OCI-LY7 (cell line): ENCODE measurements at regions not wholly inside any gene's neighbourhood (a gene's known extent, or its start where the extent isn't known, plus 50 kb on each side); places are given as distances from the start of the nearest gene placed in this dataset.

Experiments
- BruUV-seq: library from RNA; stranded (reverse); fragments of 400-500 nt; replicated peaks from 2 replicates; lab custom pipeline; 2021; lab: Mats Ljungman, UMichigan
- CTCF ChIA-PET: fragments of 300-600 bp; sonication (Branson Sonifier 250); formaldehyde crosslinking; loops from one replicate; lab custom pipeline; 2022; ENCODE audit warnings: antibody characterized with exemption; ENCODE audit not compliant: unreplicated experiment; lab: Charles Lee
- POLR2A ChIA-PET: fragments of 300-600 bp; sonication (Branson Sonifier 250); formaldehyde crosslinking; loops from one replicate; lab custom pipeline; 2022; ENCODE audit warnings: antibody characterized with exemption; lab: Charles Lee
- DNase-seq: peaks from one replicate; pipeline ENCODE4 v3.0.0-alpha.2; 2015; ENCODE audit warnings: low spot score
- H2AFZ ChIP-seq: fragments of 200-600 bp; sonication (generic), shearing (Covaris generic); 2 replicates; pipeline ENCODE4 v1.6.1; 2014; ENCODE audit warnings: mild to moderate bottlenecking, antibody characterized with exemption, low read length, moderate library complexity
- H3K27ac ChIP-seq: fragments of 200-600 bp; sonication (generic); 2 replicates; pipeline ENCODE4 v1.5.1; 2014; ENCODE audit warnings: mixed run types, low read depth, mild to moderate bottlenecking, moderate library complexity, low read length, inconsistent platforms; ENCODE audit not compliant: poor library complexity, severe bottlenecking
- H3K36me3 ChIP-seq: fragments of 200-600 bp; sonication (generic); 2 replicates; pipeline ENCODE4 v1.6.1; 2014; ENCODE audit warnings: mild to moderate bottlenecking, antibody characterized with exemption, low read length, moderate library complexity, mixed read lengths; ENCODE audit not compliant: insufficient read depth
- H3K4me1 ChIP-seq: fragments of 200-600 bp; sonication (generic); 2 replicates; pipeline ENCODE4 v1.5.1; 2014; ENCODE audit warnings: mild to moderate bottlenecking, low read length; ENCODE audit not compliant: insufficient read depth, poor library complexity, severe bottlenecking
- H3K4me2 ChIP-seq: fragments of 200-600 bp; sonication (generic); 2 replicates; pipeline ENCODE4 v1.6.1; 2014; ENCODE audit warnings: mild to moderate bottlenecking, low read length
- H3K4me3 ChIP-seq: fragments of 200-600 bp; sonication (generic); 2 replicates; pipeline ENCODE4 v1.5.1; 2014; ENCODE audit warnings: mild to moderate bottlenecking, low read depth, low read length; ENCODE audit not compliant: poor library complexity, severe bottlenecking
- H3K79me2 ChIP-seq: fragments of 200-600 bp; sonication (generic); 2 replicates; pipeline ENCODE4 v1.6.1; 2016; ENCODE audit warnings: low read depth, mild to moderate bottlenecking, low read length, moderate library complexity, mixed read lengths; ENCODE audit not compliant: insufficient read depth
- H3K9me2 ChIP-seq: fragments of 200-600 bp; sonication (generic); 2 replicates; pipeline ENCODE4 v1.6.1; 2016; ENCODE audit warnings: mild to moderate bottlenecking, low read length, mixed read lengths; ENCODE audit not compliant: insufficient read depth
- H3K9me3 ChIP-seq: fragments of 200-600 bp; sonication (generic); 2 replicates; pipeline ENCODE4 v1.6.1; 2014; ENCODE audit warnings: mild to moderate bottlenecking, mixed run types, low read length, mixed read lengths
- H4K20me1 ChIP-seq: fragments of 200-600 bp; sonication (generic); 2 replicates; pipeline ENCODE4 v1.6.1; 2014; ENCODE audit warnings: mild to moderate bottlenecking, antibody characterized with exemption, low read length, moderate library complexity, mixed read lengths; ENCODE audit not compliant: insufficient read depth
- EZH2phosphoT487 ChIP-seq: fragments of 200-600 bp; sonication (generic); IDR thresholded peaks from 2 replicates; pipeline ENCODE4 v1.6.1; 2018; ENCODE audit warnings: low read depth, borderline replicate concordance, mild to moderate bottlenecking, mixed run types, antibody characterized with exemption, low read length, moderate library complexity, mixed read lengths
- intact Hi-C: fragments of 100-400 bp; cut with micrococcal nuclease; formaldehyde crosslinking; loops from one replicate; pipeline ENCODE4 v1.10.0; 2022; ENCODE audit not compliant: unreplicated experiment
- TF ChIP-seq, protein P1 (sequence below): fragments of 200-600 bp; sonication (generic); conservative IDR thresholded peaks from 2 replicates; pipeline ENCODE4 v1.5.1; 2014; ENCODE audit warnings: mild to moderate bottlenecking, antibody characterized with exemption, low read length, moderate library complexity, mixed read lengths

DNA sequence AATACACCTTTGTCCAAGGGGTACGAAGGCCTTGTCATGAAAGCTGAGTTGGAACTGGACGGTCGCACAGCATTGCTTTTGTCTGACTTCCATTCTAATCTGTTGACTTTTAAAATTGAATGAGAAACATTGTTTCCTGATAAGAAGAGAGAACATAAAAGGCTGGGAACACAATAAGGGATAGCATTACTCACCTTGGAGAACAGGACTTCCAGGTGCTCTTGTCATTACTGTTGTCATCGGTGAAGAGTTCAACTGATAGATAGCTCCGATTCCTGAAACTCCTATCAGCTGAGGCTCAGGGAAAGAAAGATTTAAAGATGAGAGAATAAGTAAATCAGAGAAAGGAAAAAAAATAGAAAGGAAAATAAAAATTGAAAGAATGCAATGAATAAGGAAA lies 351.1 kb downstream of the KCNJ2 start:
- no peak overlapping the region for H3K4me3 ChIP-seq
- no peak overlapping the region for H3K4me2 ChIP-seq
- no peaks in the 10 kb centered on the region for H3K9me3 ChIP-seq
- no peaks in the 10 kb centered on the region for H4K20me1 ChIP-seq
- no peaks in the 10 kb centered on the region for H3K4me1 ChIP-seq
- H2AFZ ChIP-seq, result no peak overlapping the region
- no peaks in the 10 kb centered on the region; the same call in 1 of the 2 replicates for H3K9me2 ChIP-seq
- intact Hi-C loops, result no loop called here
- POLR2A ChIA-PET, result no interaction called here
- no peaks in the 10 kb centered on the region for H3K79me2 ChIP-seq
- BruUV-seq, result no TSS peak
- CTCF ChIA-PET, result no interaction called here
- no peak overlapping the region for H3K27ac ChIP-seq
- TF ChIP-seq, protein P1, sequence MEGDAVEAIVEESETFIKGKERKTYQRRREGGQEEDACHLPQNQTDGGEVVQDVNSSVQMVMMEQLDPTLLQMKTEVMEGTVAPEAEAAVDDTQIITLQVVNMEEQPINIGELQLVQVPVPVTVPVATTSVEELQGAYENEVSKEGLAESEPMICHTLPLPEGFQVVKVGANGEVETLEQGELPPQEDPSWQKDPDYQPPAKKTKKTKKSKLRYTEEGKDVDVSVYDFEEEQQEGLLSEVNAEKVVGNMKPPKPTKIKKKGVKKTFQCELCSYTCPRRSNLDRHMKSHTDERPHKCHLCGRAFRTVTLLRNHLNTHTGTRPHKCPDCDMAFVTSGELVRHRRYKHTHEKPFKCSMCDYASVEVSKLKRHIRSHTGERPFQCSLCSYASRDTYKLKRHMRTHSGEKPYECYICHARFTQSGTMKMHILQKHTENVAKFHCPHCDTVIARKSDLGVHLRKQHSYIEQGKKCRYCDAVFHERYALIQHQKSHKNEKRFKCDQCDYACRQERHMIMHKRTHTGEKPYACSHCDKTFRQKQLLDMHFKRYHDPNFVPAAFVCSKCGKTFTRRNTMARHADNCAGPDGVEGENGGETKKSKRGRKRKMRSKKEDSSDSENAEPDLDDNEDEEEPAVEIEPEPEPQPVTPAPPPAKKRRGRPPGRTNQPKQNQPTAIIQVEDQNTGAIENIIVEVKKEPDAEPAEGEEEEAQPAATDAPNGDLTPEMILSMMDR, result no peak
- TF ChIP-seq EZH2phosphoT487, result no peak
- no peak for DNase-seq
- no peaks in the 10 kb centered on the region for H3K36me3 ChIP-seq

DNA sequence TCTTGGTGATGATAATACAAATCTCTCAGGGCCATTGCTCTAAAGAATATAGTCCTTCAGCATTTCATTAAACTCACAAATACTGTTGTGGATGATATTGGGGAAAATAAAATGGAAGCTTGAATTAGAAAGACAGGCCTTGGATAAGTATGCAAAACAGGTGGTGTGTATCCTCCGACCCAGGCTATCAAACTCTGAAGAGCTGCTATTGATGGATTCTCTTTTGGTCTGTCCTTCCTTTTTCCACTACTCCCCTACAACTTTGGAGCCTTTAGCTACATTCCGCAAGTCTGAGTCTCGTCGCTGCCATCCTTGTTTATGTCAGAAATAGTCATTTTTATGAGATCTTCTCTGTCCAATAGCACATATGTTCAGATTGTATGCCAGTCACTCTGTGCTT lies 351.6 kb downstream of the KCNJ2 start:
- BruUV-seq, result no TSS peak
- no peaks in the 10 kb centered on the region for H3K9me3 ChIP-seq
- no peak overlapping the region for H3K4me2 ChIP-seq
- no peak overlapping the region for H3K27ac ChIP-seq
- no peak overlapping the region for H2AFZ ChIP-seq
- no peaks in the 10 kb centered on the region; the same call in 1 of the 2 replicates for H3K9me2 ChIP-seq
- POLR2A ChIA-PET, result interaction anchor here (0.5 kb wide), 1 partner anchor 1238 kb away, joined by 5 read pairs; no protein-coding TSS in a partner anchor
- intact Hi-C loops, result no loop called here
- no peaks in the 10 kb centered on the region for H3K79me2 ChIP-seq
- no peaks in the 10 kb centered on the region for H4K20me1 ChIP-seq
- CTCF ChIA-PET, result no interaction called here
- H3K4me1 ChIP-seq, result no peaks in the 10 kb centered on the region
- no peak overlapping the region for H3K4me3 ChIP-seq
- H3K36me3 ChIP-seq, result no peaks in the 10 kb centered on the region
- DNase-seq, result no peak
- no peak for TF ChIP-seq EZH2phosphoT487
- TF ChIP-seq, protein P1, result no peak

DNA sequence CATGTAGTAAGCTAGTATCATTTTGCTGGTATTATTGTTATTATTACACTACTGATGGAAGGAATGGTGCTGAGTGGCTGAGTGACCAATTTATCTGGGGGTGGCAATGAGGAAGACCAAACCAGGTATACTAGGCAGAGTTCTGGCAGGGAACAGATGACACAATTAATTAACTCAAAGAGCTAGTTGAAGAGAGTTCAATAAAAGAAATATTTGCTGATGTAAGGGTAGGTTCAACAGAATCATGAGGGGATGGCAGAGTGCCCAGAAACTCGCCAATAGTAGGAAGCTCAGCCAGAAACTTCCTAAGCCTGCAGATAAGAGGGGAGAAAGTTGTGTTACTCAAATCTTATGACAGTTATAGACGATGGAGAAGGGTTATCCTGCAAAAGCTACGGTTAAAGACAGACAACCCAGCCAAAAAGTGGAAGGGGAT lies 352.5 kb downstream of the KCNJ2 start:
- ChIA-PET CTCF (no interaction called here), POLR2A (interaction anchor here (0.5 to 0.6 kb wide), 2 partner anchors 188 to 1237 kb away, joined by 3 to 5 read pairs; no protein-coding TSS in a partner anchor)
- no peak overlapping the region for H3K4me2 ChIP-seq
- H3K9me3 ChIP-seq, result no peaks in the 10 kb centered on the region
- H3K9me2 ChIP-seq, result no peaks in the 10 kb centered on the region; the same call in 1 of the 2 replicates
- TF ChIP-seq, protein P1, result no peak
- no peak for TF ChIP-seq EZH2phosphoT487
- H3K79me2 ChIP-seq, result no peaks in the 10 kb centered on the region
- BruUV-seq, result no TSS peak
- H3K4me1 ChIP-seq, result no peaks in the 10 kb centered on the region
- H3K4me3 ChIP-seq, result no peak overlapping the region
- H2AFZ ChIP-seq, result no peak overlapping the region
- H3K36me3 ChIP-seq, result no peaks in the 10 kb centered on the region
- DNase-seq, result no peak
- no peaks in the 10 kb centered on the region for H4K20me1 ChIP-seq
- intact Hi-C loops, result no loop called here
- no peak overlapping the region for H3K27ac ChIP-seq
